GM18499 (cell line): ENCODE measurements at regions not wholly inside any gene's neighbourhood (a gene's known extent, or its start where the extent isn't known, plus 50 kb on each side); places are given as distances from the start of the nearest gene placed in this dataset.

Experiments used
- ATAC-seq: cut with Tn5 transposase; IDR thresholded peaks from one replicate; pipeline ENCODE4 v1.9.1; 2021; ENCODE audit warnings: moderate number of reproducible peaks; ENCODE audit not compliant: insufficient read depth, unreplicated experiment

DNA sequence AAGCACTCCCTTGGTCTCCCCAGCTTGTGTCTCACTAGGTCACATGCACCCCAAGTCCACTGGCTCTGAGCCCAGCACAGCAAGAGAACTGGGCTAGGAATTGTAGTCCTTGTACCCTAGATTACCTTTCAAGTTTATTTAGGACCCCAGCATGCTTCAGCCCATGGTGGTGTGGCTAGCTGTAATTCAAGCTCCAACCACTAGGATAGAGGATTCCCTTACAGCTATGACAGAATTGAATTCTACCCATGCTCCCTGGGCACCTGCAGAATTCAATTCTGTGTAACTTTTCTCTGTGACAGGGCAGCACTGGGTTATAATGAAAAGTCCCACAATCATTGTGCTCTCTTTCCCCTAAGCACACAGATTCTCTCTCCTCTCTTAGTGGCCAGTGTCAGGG lies 253.8 kb upstream of the DMD start:
- no peak for ATAC-seq

- ATAC-seq = no peak
Measured at GRCh38 chrX:33457102-33457501, 245.8 kb upstream of the DMD start.

GRCh38 chrX:33447285-33447684 lies 235.9 kb upstream of the DMD start:
- no peak for ATAC-seq

DNA sequence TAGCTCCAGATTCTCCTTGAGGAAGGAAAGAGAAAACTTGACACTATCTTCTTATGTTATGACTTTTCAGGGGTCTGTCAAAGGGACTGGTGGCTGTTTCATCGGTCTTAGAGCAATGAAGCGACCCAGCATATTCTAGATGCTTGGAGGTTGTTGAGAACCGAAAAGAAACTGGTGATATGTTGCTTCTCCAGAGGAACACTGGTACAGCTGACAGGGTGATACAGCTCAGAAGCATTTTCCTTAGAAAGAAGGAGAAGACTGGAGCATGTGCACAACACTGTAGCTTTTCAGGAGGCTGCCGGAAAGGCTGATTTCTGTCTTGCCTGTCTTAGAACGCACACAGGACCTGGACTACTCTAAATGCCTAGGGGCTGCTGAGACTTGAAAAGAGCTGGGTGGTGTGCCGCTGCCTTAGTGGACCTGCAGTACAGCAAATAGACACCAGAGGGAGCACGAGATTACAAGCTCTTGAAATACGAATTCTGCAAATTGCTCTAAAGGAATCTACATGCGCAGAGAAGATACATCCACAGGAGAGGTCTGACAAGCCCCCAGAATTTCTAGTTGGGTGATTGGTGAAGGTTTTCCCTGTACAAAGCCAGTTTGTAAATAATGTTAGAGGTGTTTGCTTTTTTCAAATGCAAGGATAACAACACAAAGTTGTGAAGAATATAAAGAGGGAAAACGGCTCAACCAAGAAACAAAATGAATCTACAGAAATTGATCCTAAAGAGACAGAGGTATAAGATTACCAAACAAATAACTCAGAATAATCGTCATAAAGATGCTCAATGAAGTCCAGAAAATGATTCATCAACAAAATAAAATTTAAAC lies 223.1 kb upstream of the DMD start:
- peak; percentile 77 for ATAC-seq

DNA sequence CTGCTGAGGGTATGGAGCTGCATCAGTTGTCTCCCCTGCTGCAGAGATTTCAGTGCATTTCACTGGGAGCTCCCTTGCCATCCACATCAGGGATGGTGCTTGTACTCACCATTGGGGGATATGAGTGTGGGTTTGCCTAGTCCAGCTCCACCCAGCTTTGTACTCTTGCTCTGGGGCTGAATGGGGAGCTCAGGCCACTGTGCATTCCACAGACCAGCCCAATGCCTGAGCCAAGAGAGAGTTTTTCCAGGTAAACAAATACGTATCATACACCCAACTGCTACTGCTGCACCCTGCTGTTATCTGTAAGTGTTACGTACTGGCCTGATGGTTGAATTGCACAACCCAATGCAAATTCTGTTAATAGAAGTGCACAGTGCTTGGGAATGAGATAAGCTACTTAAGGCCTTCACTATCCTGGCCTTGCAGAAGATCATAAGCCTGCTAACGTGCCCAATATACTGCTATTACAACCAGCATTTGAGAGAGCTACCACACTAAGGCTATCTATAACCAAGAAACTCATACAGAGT lies 205.0 kb upstream of the DMD start:
- ATAC-seq = no peak

DNA sequence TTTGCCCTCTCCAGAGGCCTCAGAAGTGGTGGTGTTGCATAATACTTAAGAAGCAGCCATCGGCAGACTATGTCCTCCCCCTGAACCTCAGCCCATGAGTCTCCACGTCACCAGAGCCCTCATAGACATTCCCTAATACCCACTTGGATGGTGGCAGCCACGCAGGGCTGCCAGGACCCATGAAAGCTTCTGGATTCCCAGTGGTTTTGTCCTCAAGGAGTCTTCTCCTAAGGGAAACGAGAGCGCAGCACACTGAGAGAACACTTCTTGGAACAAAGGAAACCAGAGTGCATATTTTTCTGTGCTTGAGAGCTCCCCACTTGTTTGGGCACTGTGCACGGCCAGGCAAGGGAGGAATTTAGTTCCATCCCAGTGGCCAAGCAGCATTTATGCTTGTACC lies 204.1 kb upstream of the DMD start:
- no peak for ATAC-seq

DNA sequence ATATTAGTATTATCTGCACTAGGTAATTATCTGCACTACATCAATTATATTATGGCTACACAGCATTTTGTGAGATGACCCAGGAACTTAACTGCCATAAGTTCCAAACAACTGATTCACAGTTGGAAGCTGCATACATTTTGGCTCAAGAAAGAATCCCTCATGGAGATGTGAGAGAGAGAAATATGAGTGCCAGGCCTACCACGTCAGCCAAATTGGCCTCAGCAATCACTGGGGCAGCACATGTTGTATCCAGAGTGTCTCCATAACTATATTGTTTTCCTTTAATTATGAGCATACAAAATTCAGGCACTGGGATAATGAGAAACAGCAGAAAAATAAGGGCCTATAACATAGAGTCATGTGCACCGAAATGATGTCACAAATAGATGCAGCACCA lies 174.2 kb upstream of the DMD start:
- ATAC-seq = no peak

DNA sequence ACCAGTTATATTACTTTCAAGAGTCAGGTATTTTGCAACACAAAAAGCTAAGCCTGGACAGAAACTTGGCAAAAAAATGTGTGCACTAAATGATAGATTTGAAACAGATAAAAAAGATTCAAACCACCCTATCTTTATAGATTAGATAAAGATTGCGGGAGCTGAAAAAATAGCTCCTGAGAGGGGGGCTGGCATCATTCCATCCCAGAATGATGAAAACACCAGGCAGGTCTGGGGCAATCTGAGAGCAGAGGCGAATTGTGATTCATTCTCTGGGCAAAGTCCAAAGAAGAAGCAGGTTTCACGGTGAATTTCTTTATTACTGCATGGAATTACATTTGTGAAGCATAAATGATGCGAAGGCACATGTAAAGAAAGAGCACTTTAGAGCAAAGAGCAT lies 168.5 kb upstream of the DMD start:
- ATAC-seq = no peak

- ATAC-seq = no peak
Measured at GRCh38 chrX:33357606-33358005, 146.3 kb upstream of the DMD start.

- no peak for ATAC-seq
Measured at GRCh38 chrX:33339219-33339618, 127.9 kb upstream of the DMD start.

DNA sequence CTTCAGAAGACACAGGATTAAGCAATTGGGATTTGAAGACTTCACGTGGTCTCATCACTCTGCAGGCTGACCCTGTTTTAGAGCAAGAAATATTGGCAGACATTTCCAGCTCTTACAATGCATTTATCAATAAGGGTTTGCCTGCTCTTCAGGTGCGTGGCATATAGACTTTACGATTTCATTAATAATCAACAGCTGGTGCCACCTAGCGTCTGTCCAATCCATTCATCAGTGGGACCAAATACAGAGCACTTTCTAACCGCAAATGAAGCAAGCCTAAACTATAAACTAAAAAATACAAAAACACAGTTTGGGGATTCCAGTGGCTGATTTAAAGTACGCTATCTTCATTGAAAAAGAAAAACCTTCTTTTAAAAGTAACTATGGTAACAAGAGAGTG lies 125.4 kb upstream of the DMD start:
- no peak for ATAC-seq

DNA sequence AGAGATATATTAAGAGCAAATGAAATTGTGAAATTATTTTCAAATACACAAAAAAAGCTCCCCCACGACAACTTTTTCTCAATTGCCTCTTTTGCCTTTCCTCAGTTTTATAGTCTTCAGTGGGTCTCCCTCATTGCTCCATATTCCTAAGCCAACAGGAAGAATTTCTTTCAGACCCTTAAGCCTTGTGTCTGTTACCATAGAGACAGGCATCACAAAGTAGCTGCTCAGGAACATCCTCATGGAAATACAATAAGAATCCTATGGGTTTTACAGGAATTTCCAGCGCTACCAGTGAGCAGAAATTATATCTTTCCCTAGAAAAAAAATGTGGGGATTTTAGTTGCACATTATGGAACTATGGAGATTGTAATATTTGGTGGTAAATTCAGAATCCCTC lies 121.9 kb upstream of the DMD start:
- no peak for ATAC-seq

DNA sequence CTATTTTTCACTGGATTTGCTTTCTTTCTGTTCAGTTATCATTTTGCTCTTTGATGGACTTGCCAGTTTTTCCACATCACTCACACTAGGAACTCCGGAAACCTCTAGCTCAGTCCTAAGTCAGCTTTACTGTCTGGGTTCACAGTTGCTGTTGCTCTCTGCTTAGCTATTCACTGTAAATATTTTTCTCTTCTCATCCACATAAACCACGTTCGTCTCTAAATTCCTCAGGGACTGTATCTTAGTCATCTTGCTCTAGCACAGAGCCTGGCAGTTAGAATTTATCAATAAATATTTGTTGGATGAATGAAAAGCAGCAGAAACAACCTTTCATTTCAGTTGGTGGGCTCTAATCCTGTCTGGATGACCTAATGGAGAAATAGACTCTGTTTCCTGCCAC lies 119.4 kb upstream of the DMD start:
- ATAC-seq = no peak

- no peak for ATAC-seq
Measured at GRCh38 chrX:33324099-33324498, 112.8 kb upstream of the DMD start.

DNA sequence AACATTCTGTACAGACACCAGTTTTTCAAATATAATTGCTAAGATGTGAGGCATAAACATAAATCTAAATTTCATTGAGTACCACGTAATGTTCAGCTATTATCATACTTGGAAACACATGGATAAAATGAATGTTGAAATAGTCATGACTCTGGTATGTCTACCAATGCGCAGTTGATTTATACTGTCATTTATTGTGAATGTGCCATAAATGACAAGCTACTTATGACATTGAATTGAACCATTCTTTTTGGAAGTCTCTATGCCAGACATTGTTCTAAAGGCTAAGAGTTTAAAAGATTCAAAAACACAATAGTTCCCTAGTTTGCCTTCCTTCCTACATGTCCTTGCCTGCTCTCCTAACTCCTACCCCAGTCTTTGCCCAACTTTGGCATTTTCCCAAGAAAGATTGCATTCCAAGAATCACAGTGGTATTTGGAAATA lies 96.6 kb upstream of the DMD start:
- ATAC-seq = no peak

DNA sequence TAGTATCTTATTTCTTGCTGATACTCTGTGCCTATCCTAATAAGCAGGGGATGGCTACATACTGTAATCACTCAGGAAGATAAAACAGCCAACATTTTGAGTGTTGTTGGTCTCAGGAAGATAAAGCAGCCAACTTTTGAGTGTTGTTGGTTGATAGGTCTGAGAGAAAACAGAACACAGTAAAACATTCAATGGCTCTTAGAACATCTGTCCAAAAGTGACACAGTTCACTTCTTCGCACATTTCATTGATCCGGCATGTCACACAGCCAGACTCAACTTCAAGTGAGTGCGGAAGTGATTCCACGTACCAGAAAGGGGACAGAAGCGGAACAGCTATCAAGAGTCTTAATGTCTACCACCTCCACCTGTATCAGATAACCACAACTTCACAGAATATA lies 87.3 kb upstream of the DMD start:
- no peak for ATAC-seq

DNA sequence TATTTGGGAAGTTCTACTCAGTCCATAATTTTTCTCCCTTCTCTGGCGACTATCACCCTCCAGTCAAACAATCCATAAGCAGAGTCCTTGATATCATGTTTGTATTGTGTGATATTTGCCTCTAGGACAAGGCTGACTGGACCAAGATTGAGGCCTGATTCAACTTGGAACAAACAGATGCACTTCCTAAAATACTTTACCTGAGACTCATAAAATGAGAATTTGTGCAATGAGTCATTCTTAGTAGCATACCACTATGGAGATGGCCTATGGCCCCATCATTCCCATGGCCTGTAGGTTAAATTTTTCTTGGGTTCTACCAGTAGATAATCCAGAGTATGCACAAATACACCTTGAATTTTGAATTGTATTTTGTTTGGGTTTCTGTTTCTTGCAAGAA lies 74.2 kb upstream of the DMD start:
- ATAC-seq = no peak

- ATAC-seq = no peak
Measured at GRCh38 chrX:33277046-33277445, 65.7 kb upstream of the DMD start.

DNA sequence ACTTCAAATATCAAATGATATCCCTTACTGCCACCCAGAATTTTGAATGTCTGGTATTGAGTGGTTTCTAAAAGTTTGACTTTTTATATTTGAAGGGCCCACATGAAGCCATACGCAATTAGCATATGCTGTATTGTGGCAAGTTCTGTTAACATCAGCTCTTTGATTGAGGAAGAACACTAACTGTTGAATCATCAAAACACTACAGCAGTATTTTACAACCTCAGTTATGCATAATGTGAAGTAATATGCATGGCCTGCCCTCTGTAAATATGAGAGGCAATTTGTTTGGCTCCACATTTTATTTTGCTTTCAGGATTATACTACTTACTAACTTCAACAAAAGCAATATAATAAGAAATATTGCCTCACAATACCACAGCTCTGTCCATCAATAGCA lies 62.2 kb upstream of the DMD start:
- ATAC-seq = no peak

DNA sequence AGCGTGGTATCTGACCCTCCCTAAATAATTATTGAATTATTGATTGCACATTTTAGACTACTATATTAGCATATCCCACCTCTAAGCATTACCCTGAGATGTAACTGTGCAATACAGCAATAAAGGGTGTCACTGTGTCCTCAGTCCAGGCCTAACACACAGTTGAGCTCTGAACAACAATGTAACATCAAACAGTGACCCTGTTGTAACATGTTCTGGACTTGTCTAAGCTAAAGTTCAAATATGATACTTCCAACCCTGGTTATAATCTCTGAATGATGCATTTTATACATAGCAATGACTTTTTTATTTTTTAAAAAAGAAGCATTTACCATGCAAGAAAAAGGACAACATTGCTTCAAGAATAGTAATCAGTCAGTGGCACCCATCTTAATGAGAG lies 61.6 kb upstream of the DMD start:
- no peak for ATAC-seq
